Activated CD8-positive, alpha-beta memory T cell treated with anti-CD3 and anti-CD28 coated beads, Interleukin-2, amount 50 U/mL, for 24 hours (primary cell): ENCODE measurements at regions not wholly inside any gene's neighbourhood (a gene's known extent, or its start where the extent isn't known, plus 50 kb on each side); places are given as distances from the start of the nearest gene placed in this dataset.

Source experiments
- DNase-seq: peaks from one replicate; pipeline ENCODE4 v3.0.0-alpha.2; 2020; ENCODE audit errors: extremely low read depth

- DNase-seq: peak; percentile 12
Measured at GRCh38 chr12:107402041-107403022, 283.3 kb upstream of the PWP1 start.

- no peak for DNase-seq
Measured at GRCh38 chr12:107404981-107405380, 280.6 kb upstream of the PWP1 start.

- no peak for DNase-seq
Measured at GRCh38 chr12:107405436-107405835, 280.2 kb upstream of the PWP1 start.

GRCh38 chr12:107406932-107407331, 278.7 kb upstream of the PWP1 start:
- DNase-seq: no peak

GRCh38 chr12:107411792-107412535, 273.6 kb upstream of the PWP1 start:
- no peak for DNase-seq

- no peak for DNase-seq
Measured at GRCh38 chr12:107415071-107415470, 270.5 kb upstream of the PWP1 start.

- no peak for DNase-seq
Measured at GRCh38 chr12:107415834-107416233, 269.8 kb upstream of the PWP1 start.

GRCh38 chr12:107417004-107417403, 268.6 kb upstream of the PWP1 start:
- DNase-seq: no peak

GRCh38 chr12:107418981-107419380, 266.6 kb upstream of the PWP1 start:
- no peak for DNase-seq

GRCh38 chr12:107423531-107423930, 262.1 kb upstream of the PWP1 start:
- DNase-seq: no peak

GRCh38 chr12:107429006-107429705, 256.4 kb upstream of the PWP1 start:
- DNase-seq: no peak

- no peak for DNase-seq
Measured at GRCh38 chr12:107431942-107432341, 253.7 kb upstream of the PWP1 start.

- no peak for DNase-seq
Measured at GRCh38 chr12:107435072-107435471, 250.5 kb upstream of the PWP1 start.

GRCh38 chr12:107435520-107435919, 250.1 kb upstream of the PWP1 start:
- DNase-seq: no peak

GRCh38 chr12:107436376-107436775, 249.2 kb upstream of the PWP1 start:
- DNase-seq: no peak

- no peak for DNase-seq
Measured at GRCh38 chr12:107436836-107437235, 248.8 kb upstream of the PWP1 start.

GRCh38 chr12:107437954-107438353, 247.6 kb upstream of the PWP1 start:
- DNase-seq: no peak

- no peak for DNase-seq
Measured at GRCh38 chr12:107439026-107439738, 246.4 kb upstream of the PWP1 start.

- no peak for DNase-seq
Measured at GRCh38 chr12:107440606-107441005, 245.0 kb upstream of the PWP1 start.

- no peak for DNase-seq
Measured at GRCh38 chr12:107441665-107442300, 243.8 kb upstream of the PWP1 start.
